ENCODE measurements at regions not wholly inside any gene's neighbourhood (a gene's known extent, or its start where the extent isn't known, plus 50 kb on each side); places are given as distances from the start of the nearest gene placed in this dataset.

DNA sequence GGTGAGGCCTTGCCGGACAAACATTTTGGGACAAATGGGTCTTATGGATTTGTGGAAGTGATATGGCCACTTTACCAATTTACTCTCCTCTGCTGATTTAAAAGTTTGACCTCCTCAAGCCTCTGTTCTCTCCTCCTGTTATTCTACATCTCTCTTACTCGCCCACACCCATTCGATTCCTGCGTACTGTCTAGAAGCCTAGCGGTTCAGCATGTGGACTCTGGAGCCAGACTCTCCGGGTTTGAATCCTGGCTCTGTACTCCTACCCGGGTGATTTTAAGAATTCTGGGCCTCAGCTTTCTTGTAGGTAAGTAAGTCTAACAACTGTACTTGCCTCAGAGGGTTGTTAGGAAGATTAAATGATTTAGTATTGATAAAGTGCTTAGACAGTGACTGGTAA lies 168.6 kb upstream of the IFNG-AS1 start (continued):
- TF ChIP-seq CHD7 (IDR thresholded peaks at IDR 0.05; ENCODE audit: insufficient replicate concordance, low read length), result no peak
- no peak for TF ChIP-seq SAP30 (IDR thresholded peaks at IDR 0.05; ENCODE audit: insufficient read depth, insufficient replicate concordance, low read length)
- no peak for TF ChIP-seq CHD1 (IDR thresholded peaks at IDR 0.05; ENCODE audit: low read depth, low read length)
- TF ChIP-seq TCF12 (IDR thresholded peaks at IDR 0.05; ENCODE audit: low read depth, low read length), result no peak

Measured in H1 (cell line).